ENCODE measurements at regions not wholly inside any gene's neighbourhood (a gene's known extent, or its start where the extent isn't known, plus 50 kb on each side); places are given as distances from the start of the nearest gene placed in this dataset.

DNA sequence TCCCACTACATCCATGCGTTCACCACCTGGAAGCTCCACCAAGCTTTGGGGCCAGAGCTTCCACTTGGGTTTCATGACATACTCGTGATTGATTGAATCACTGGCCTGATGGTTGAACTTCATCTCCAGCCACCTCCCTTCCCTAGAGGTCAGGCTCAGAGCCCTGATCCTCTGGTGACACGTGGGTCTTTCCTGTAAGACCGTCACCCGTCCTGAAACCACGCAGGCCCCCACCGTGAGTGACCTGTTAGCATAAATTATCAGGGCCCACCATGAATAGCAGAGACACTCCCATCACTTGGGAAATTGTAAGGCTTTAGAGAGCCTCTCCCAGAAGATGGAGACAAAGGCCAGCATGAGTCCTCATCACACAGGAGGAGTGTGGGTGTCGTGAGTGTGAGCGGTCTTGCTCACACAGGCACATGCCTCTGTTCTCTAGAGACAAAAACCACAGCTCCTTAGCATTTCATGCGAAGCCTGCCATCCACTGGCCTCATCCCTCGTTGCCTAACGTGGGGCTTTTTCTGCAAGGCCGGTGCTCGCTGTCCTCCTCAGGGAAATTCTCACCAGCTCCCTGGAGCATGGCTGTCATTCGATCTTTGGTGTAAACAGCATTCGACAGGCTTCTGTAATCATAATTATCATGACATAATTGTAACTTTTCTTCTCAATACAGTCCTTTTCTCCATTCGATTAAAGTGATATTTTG is 65.1 kb upstream of the DUSP22 start:
- DNase-seq, result no peak

DNA sequence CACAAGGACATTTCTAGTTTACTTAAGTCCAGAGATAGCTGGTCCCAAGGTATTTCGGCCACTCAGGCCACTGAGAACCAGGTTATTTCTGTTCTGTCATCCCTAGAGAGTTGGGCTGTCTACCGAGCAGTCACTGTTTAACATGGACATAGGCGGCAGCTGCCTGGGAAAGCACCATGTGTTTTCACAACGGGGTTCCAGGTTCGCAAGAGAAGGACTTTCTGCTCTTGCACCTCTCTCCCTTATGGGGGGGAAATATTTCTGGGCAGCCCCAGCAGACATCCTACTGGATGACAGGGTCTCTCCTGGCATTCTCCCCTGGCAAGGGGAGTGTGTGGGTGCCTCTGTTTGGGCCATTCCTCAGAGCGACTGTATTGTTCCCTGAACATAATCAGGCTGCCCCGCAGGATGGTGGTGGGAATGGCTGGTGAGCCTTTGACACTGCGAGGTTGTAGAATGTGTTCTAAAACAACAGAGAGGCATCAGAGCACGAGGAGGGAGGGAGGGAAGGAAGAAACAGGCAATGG is 64.4 kb upstream of the DUSP22 start:
- DNase-seq, result no peak

DNA sequence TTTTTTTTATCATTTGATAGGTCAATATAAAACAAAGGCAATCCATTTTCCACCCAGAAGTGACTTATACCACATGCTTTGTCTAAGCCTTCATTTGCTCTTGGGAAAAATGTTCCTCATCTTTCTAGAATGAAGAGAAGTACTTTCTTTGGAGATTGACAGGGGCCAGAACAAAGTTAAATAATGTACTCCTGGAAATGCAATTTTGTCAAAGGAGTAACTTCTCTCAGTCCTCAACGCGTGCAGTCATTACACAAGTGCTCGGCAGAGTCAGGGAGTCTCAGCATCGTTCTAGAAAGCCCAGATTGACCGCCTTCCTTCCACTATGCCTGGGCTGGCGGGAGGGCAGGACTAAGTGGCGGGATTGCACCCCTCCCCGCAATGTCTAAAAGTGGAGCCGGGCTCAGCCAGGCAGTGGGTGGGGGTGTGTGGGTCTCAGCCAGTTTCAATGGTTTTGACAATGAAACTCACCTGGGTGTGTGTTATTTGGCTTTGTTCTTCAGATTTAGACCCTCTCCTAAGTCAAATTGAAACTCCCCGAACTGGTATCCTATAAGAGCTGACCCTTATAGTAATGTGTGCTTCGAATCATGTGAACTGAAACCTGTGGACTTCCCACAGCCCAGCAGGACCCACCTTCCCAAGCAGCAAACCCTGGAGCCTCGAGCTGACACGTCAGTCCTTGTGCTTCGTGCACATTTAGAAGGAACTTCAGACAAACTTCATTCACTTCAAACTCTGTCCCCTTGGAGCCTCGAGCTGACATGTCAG is 63.2 kb upstream of the DUSP22 start:
- DNase-seq, result no peak

DNA sequence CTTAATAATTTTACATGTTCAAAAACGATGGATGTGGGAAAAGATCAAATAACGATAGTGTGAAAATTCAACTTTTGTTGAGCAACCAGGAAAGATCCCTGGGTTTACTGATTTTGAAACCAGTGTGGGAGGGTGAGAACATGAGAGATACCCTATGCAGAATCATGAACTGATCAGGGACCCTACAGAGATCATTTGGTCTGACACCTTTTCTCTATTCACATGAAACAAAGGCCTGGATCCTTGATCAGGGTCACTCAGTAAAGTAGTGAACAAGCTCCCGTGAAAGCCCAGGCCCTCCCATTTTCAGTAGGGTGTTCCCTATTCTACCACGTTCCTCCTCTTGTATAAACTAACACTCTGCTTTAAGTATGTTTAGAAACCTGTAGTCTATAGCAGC is 60.5 kb upstream of the DUSP22 start:
- no peak for DNase-seq

DNA sequence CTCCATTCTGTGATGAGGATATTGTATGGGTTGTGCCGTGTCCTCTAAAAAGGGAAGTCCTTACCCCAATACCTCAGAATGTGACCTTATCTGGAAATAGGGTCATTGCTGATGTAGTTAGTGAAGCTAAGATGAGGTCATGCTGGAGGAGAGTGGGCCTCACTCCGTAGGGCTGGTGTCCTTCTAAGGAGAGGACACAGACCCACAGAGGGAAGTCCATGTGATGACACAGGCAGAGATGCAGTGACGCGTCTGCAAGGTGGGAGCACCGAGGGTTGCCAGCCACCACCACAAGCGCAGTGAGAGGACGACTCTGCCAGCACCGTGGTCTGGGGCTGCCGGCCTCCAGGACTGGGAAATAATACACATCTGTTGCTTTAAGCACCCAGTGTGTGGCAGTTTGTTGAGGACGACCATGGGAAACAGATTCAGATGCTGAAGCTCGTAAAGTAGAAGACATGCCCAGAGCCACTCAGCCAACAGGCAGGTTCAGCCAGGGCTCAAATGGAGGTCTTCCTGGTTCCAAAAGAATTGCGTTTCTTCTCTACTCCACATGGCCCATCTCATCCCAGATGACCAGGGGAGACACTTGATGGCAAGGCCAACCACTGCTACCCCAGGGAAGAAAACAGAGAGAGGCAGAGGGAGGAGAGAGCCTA is 59.2 kb upstream of the DUSP22 start:
- no peak for DNase-seq

DNA sequence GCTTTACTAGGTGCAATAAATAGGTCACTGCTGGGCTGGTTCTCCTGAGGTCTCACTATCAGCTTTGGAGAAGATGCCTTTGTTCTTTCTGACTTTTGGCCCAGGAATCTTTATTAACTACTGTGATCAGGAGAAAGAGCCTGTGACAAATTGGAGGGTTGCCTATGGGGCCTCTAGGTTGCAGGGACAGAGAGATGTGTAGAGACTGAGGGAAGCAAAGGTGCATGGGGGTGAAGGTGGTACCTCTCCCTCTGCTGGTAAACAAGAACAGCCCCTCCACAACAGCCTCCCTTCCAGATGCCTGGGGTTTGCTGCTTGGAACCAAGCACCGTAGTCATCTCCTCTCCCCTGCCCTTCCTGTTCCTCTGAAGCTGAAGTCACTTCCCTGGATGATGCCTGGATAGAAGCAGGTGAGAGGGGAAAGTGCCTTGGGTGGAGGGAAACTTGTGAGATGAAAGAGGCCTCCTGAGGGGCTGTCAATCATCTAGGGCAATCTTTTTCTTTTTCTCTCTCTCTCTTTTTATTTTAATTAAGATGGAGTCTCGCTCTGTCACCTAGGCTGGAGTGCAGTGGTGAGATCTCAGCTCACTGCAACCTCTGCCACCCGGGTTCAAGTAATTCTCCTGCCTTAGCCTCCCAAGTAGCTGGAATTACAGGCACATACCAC is 57.4 kb upstream of the DUSP22 start:
- no peak for DNase-seq

DNA sequence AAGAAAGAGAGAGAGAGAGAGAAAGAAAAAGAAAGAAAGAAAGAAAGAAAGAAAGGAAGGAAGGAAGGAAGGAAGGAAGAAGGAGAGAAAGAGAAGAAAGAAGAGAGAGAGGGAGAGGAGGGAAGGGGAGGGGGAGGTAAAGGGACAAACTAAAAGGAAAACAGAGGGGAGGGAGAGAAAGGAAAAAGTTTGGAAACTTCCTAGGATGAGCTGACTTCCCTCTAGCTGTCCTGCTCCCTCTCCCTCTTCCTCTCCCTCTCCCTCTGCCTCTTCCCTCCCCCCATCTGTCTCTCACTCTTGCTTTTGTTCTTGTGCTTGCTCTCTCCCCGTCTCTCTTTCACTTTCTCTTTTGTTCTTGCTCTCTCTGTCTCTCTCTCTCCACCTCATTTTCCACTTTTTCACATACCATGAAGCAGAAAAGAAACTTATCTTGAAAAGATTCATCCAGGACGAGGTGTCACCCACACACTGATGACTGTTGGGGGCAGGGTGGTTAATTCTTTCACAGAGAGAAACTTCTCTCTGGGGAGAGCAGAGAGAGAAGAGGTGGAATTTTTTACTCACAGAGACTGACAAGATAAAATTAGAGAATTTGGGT is 56.4 kb upstream of the DUSP22 start:
- DNase-seq, result peak; percentile 80

DNA sequence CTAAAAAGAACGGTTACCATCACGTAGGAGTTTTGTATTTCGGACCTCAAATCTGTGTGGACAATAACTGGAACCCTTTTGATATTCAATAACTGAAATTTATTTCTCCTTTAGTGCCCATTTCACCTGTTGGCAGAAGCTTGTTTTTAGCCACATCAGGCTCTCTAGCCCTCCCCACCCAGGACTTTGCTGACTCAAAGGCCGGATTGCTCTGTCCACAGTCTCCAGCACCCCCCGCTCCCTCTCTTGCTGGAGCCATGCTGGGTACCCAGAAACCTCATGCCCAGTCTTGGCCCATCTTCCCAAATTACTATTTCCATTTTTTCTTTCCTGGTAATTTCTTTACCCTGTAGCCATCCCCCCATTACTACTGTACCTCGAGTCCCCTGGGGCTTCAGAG is 55.8 kb upstream of the DUSP22 start:
- no peak for DNase-seq

DNA sequence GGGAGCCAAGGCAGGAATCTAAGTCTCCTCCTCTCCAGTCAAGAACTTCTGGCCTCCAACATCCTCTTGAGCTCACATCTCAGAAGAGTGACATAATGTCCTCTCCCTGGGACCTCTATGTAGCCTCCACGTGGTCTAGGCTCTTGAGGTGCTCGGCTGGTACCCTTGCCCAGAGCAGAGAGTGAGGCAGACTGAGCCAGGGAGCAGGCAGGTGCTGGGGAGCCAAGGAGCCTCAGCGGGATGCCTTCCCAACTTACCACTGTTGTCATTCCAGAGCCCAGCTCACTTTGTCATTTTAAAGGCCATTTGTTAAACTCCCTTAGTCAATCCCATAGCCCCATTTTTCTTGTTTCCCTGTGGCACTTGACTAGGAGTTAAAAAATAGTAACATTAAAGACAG is 52.1 kb upstream of the DUSP22 start:
- no peak for DNase-seq

DNA sequence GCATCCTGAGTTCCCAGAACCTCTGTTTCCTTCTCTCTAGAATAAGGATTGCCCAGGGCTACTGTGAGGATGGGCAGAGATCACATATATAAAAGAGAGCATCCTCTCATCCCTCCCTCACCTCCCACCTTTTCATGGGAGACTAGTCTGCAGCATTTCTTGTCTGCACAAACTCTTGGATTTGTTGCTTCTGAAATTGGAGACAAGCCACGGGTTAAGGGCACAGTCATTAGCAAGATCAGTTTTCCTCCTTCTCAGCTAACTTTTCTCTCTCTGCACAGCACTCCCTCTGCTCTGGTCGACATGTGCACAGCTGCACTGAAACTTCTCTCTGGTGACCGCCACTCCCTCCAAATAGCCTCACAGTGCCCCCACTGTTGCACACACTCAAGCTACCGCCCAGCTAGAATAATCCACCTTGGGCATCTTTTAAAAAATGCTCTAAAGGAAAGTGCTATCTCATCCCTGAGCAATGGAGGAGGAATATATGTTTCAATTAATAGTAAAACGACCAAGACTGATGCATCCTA is 50.9 kb upstream of the DUSP22 start:
- no peak for DNase-seq

All from stimulated activated CD4-positive, alpha-beta T cell treated with anti-CD3 and anti-CD28 coated beads, Interleukin-1b, Interleukin-23, amount 100 ng/mL, for 48 hours (primary cell).